ENCODE measurements at regions not wholly inside any gene's neighbourhood (a gene's known extent, or its start where the extent isn't known, plus 50 kb on each side); places are given as distances from the start of the nearest gene placed in this dataset.

DNA sequence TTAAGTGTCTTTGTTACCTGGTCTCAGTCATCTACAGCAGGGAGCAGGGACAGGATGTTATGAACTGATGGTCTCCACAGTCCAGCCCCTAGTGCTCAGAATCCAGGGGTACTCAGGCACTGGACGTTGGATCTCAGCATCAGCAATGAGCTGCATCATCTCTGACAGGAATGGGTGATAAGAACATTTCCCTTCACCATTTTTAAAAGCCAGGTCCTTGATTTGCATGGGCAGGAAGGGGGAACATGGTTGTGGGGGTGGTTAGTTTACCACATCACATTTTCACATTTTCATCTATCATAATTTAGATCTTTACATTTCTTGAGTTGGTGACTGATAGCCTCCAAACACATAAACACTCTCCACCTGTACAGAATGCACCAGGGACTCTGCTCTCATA is 427.8 kb upstream of the NPVF start:
- H3K79me2 ChIP-seq (ENCODE audit: control insufficient read depth, insufficient read depth, low read length) = no peaks in the 10 kb centered on the region
- H3K9me3 ChIP-seq (replicated peaks; ENCODE audit: control insufficient read depth, insufficient read depth, low read length) = no peaks in the 10 kb centered on the region
- H3K27ac ChIP-seq (ENCODE audit: insufficient read depth, low read depth, low read length) = no peak overlapping the region
- no peak overlapping the region for H2AFZ ChIP-seq (ENCODE audit: low read depth, low read length)
- no peaks in the 10 kb centered on the region for H3K27me3 ChIP-seq (ENCODE audit: control insufficient read depth in 2 of 2, insufficient read depth in 2 of 2, low read length in 2 of 2)
- no peaks in the 10 kb centered on the region for H3K9me1 ChIP-seq (replicated peaks; ENCODE audit: control insufficient read depth, extremely low read depth, insufficient read depth, low read length)
- no peak for DNase-seq (ENCODE audit: low read depth, low spot score)
- BruUV-seq (replicated peaks) = no TSS peak
- no peaks in the 10 kb centered on the region for H3K36me3 ChIP-seq (ENCODE audit: control insufficient read depth in 2 of 2, extremely low read depth in 1 of 2, insufficient read depth in 2 of 2, low read length in 2 of 2)
- no peaks in the 10 kb centered on the region for H4K20me1 ChIP-seq (replicated peaks; ENCODE audit: control insufficient read depth, extremely low read depth, insufficient read depth, low read length)
- ChIA-PET CTCF (no interaction called here), POLR2A (no interaction called here)
- no peak overlapping the region for H3K4me3 ChIP-seq (replicated peaks in 1 of 3; ENCODE audit: insufficient read depth in 1 of 3, low read depth in 1 of 3, low read length in 3 of 3)
- H3K4me2 ChIP-seq (ENCODE audit: insufficient read depth, low read length) = no peak overlapping the region
- FAIRE-seq = no peak
- dilution Hi-C loops (cut with MboI; ENCODE audit: extremely low pct_ligation_motif_present, low sequenced_read_pairs) (no loop called here), intact Hi-C loops (cut with micrococcal nuclease) (no loop called here)
- H3K9ac ChIP-seq (replicated peaks; ENCODE audit: extremely low read depth, insufficient read depth, low read length) = no peak overlapping the region
- TF ChIP-seq, protein P1, sequence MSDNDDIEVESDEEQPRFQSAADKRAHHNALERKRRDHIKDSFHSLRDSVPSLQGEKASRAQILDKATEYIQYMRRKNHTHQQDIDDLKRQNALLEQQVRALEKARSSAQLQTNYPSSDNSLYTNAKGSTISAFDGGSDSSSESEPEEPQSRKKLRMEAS (IDR thresholded peaks at IDR 0.05; ENCODE audit: insufficient read depth, insufficient read length) = no peak
- TF ChIP-seq FOS (IDR thresholded peaks at IDR 0.05; ENCODE audit: borderline replicate concordance, insufficient read depth, low read length) = no peak
- no peak for TF ChIP-seq MYC (IDR thresholded peaks at IDR 0.05; ENCODE audit: low read depth, low read length)
- TF ChIP-seq POLR2A (IDR thresholded peaks at IDR 0.05; ENCODE audit: low read depth, low read length) = no peak
- TF ChIP-seq, protein P2, sequence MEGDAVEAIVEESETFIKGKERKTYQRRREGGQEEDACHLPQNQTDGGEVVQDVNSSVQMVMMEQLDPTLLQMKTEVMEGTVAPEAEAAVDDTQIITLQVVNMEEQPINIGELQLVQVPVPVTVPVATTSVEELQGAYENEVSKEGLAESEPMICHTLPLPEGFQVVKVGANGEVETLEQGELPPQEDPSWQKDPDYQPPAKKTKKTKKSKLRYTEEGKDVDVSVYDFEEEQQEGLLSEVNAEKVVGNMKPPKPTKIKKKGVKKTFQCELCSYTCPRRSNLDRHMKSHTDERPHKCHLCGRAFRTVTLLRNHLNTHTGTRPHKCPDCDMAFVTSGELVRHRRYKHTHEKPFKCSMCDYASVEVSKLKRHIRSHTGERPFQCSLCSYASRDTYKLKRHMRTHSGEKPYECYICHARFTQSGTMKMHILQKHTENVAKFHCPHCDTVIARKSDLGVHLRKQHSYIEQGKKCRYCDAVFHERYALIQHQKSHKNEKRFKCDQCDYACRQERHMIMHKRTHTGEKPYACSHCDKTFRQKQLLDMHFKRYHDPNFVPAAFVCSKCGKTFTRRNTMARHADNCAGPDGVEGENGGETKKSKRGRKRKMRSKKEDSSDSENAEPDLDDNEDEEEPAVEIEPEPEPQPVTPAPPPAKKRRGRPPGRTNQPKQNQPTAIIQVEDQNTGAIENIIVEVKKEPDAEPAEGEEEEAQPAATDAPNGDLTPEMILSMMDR (IDR thresholded peaks at IDR 0.05; ENCODE audit: extremely low read depth in 1 of 2, insufficient read depth in 1 of 2, low read depth in 1 of 2, low read length in 2 of 2) = no peak
- TF ChIP-seq POLR2AphosphoS5 (IDR thresholded peaks at IDR 0.05; ENCODE audit: insufficient read depth, low read depth, low read length) = no peak
- TF ChIP-seq JUN (IDR thresholded peaks at IDR 0.05; ENCODE audit: borderline replicate concordance, insufficient read depth, insufficient read length, low read depth) = no peak
- no peak for TF ChIP-seq GATA2 (IDR thresholded peaks at IDR 0.05; ENCODE audit: insufficient read depth, insufficient read length, low read depth, low read length)
- TF ChIP-seq EZH2 (IDR thresholded peaks at IDR 0.05; ENCODE audit: borderline replicate concordance, low read depth, low read length, severe bottlenecking) = no peak
- H3K4me1 ChIP-seq (ENCODE audit: control insufficient read depth, extremely low read depth, insufficient read depth, low read length) = no peaks in the 10 kb centered on the region
